Tibial nerve (tissue), 4 donors: ENCODE measurements at regions not wholly inside any gene's neighbourhood (a gene's known extent, or its start where the extent isn't known, plus 50 kb on each side); places are given as distances from the start of the nearest gene placed in this dataset.

ENCODE experiments used
- EP300 ChIP-seq, 2 donors: sonication (generic); formaldehyde crosslinking; IDR thresholded peaks; one replicate each; pipeline ENCODE4 v1.6.1; 2017; ENCODE audit warnings: antibody characterized with exemption in 2 of 2, mild to moderate bottlenecking in 1 of 2
- POLR2A ChIP-seq, 2 donors: fragments of 450-650 bp; IDR thresholded peaks; one replicate each; pipeline ENCODE4 v1.6.1; 2017; ENCODE audit warnings: antibody characterized with exemption in 2 of 2, mild to moderate bottlenecking in 2 of 2, moderate library complexity in 2 of 2
- TF ChIP-seq, protein P1 (sequence below), 5 experiments: fragments of 200-600 bp in 3 of 5; fragments of 450-650 bp in 2 of 5; sonication (generic) in 3 of 5; IDR thresholded peaks; one replicate each; pipeline ENCODE4 v1.5.1; 2016 to 2019; ENCODE audit warnings: antibody characterized with exemption in 5 of 5, mild to moderate bottlenecking in 3 of 5, moderate library complexity in 2 of 5

GRCh38 chr2:11006191-11006590, 94.5 kb downstream of the KCNF1 start:
- TF ChIP-seq, protein P1, sequence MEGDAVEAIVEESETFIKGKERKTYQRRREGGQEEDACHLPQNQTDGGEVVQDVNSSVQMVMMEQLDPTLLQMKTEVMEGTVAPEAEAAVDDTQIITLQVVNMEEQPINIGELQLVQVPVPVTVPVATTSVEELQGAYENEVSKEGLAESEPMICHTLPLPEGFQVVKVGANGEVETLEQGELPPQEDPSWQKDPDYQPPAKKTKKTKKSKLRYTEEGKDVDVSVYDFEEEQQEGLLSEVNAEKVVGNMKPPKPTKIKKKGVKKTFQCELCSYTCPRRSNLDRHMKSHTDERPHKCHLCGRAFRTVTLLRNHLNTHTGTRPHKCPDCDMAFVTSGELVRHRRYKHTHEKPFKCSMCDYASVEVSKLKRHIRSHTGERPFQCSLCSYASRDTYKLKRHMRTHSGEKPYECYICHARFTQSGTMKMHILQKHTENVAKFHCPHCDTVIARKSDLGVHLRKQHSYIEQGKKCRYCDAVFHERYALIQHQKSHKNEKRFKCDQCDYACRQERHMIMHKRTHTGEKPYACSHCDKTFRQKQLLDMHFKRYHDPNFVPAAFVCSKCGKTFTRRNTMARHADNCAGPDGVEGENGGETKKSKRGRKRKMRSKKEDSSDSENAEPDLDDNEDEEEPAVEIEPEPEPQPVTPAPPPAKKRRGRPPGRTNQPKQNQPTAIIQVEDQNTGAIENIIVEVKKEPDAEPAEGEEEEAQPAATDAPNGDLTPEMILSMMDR (IDR thresholded peaks at IDR 0.05), result no peak
- TF ChIP-seq EP300 (IDR thresholded peaks at IDR 0.05) (no peak), POLR2A (IDR thresholded peaks at IDR 0.05) (no peak)
